A549 (cell line): ENCODE measurements at regions not wholly inside any gene's neighbourhood (a gene's known extent, or its start where the extent isn't known, plus 50 kb on each side); places are given as distances from the start of the nearest gene placed in this dataset.

ENCODE experiments used
- ATAC-seq, 2 experiments: fragments of 200-7000 bp in 1 of 2; fragments of >200 bp in 1 of 2; cut with Nextera tagmentation in 1 of 2; cut with Tn5 transposase in 1 of 2; 3 replicates each; pipeline versions ENCODE4 v1.8.0 to v1.9.1; 2018 to 2020; ENCODE audit warnings: mild to moderate bottlenecking in 1 of 2, moderate library complexity in 1 of 2
- CTCF ChIA-PET: fragments of 300-600 bp; sonication (Branson Sonifier 250); formaldehyde crosslinking; extraction: SDS; loops from one replicate; lab custom pipeline; 2021; ENCODE audit warnings: antibody characterized with exemption, inconsistent platforms; lab: Yijun Ruan, JAX
- POLR2A ChIA-PET: fragments of 350-600 bp; formaldehyde crosslinking; extraction: SDS; loops from one replicate; lab custom pipeline; 2021; ENCODE audit warnings: antibody characterized with exemption, inconsistent platforms; lab: Yijun Ruan, JAX
- DNase-seq, 2 experiments: peaks; one replicate each; pipeline versions ENCODE4 v3.0.0 to v3.0.0-alpha.2; 2011 to 2016; ENCODE audit warnings: low read depth in 1 of 2, low spot score in 1 of 2
- FAIRE-seq: peaks from 2 replicates; lab custom pipeline; 2011; peaks lifted over from hg19 to GRCh38; lab: Jason Lieb, UNC
- H3K27ac ChIP-seq, 2 experiments: fragments of >200 bp; sonication (Bioruptor Twin); formaldehyde crosslinking; 3 replicates each; pipeline ENCODE4 v1.5.1; 2016 to 2017
- H3K4me1 ChIP-seq: fragments of >200 bp; sonication (Bioruptor Twin); formaldehyde crosslinking; 3 replicates; pipeline ENCODE4 v1.6.1; 2016
- H3K4me2 ChIP-seq: fragments of >200 bp; sonication (Bioruptor Twin); formaldehyde crosslinking; 3 replicates; pipeline ENCODE4 v1.6.1; 2016
- H3K4me3 ChIP-seq: fragments of >200 bp; sonication (Bioruptor Twin); formaldehyde crosslinking; 3 replicates; pipeline ENCODE4 v1.5.1; 2016
- H3K9me3 ChIP-seq: fragments of >200 bp; sonication (Bioruptor Twin); formaldehyde crosslinking; 3 replicates; pipeline ENCODE4 v1.6.1; 2016
- BHLHE40 ChIP-seq: IDR thresholded peaks from 2 replicates; pipeline ENCODE4 v1.6.1; 2012; ENCODE audit warnings: low read depth, low read length, inconsistent platforms
- CBX8 ChIP-seq: fragments of 200-600 bp; sonication (generic); IDR thresholded peaks from 2 replicates; pipeline ENCODE4 v1.6.1; 2016
- CEBPB ChIP-seq, 2 experiments: fragments of >200 bp in 1 of 2; sonication (Bioruptor Twin) in 1 of 2; formaldehyde crosslinking in 1 of 2; IDR thresholded peaks; 2 replicates each; pipeline ENCODE4 v1.6.1; 2012 to 2016
- CHD2 ChIP-seq: fragments of 150-350 bp; IDR thresholded peaks from 2 replicates; pipeline ENCODE4 v1.6.1; 2014; ENCODE audit warnings: low read length; ENCODE audit not compliant: partially characterized antibody
- EP300 ChIP-seq, 2 experiments: fragments of >200 bp; sonication (Bioruptor Twin); formaldehyde crosslinking; IDR thresholded peaks; 2 replicates in 1 of 2; 3 replicates in 1 of 2; pipeline ENCODE4 v1.6.1; 2016 to 2017
- FOXS1 ChIP-seq: fragments of 250-450 bp; sonication (Bioruptor Pico); IDR thresholded peaks from 2 replicates; pipeline ENCODE4 v1.5.0; 2020; ENCODE audit warnings: mild to moderate bottlenecking, moderate library complexity
- GATA3 ChIP-seq: IDR thresholded peaks from 2 replicates; pipeline ENCODE4 v1.6.1; 2012; ENCODE audit warnings: borderline replicate concordance
- HOXA7 ChIP-seq: fragments of 250-450 bp; sonication (Bioruptor Pico); IDR thresholded peaks from 2 replicates; pipeline ENCODE4 v1.5.0; 2020; ENCODE audit warnings: mild to moderate bottlenecking, moderate library complexity
- HOXB13 ChIP-seq: fragments of 250-450 bp; sonication (Bioruptor Pico); IDR thresholded peaks from 2 replicates; pipeline ENCODE4 v1.5.0; 2020; ENCODE audit warnings: low read depth, mild to moderate bottlenecking, moderate library complexity
- KDM5A ChIP-seq: fragments of 200-600 bp; sonication (generic); IDR thresholded peaks from 2 replicates; pipeline ENCODE4 v1.6.1; 2016; ENCODE audit warnings: antibody characterized with exemption, mild to moderate bottlenecking
- MAFK ChIP-seq: fragments of 450-650 bp; IDR thresholded peaks from 2 replicates; pipeline ENCODE4 v1.6.1; 2014; ENCODE audit not compliant: partially characterized antibody
- PHF8 ChIP-seq: fragments of 200-600 bp; sonication (generic); IDR thresholded peaks from 2 replicates; pipeline ENCODE4 v1.6.1; 2016; ENCODE audit warnings: low read depth, mild to moderate bottlenecking, antibody characterized with exemption, moderate library complexity, borderline replicate concordance
- POLR2A ChIP-seq: IDR thresholded peaks from 2 replicates; pipeline ENCODE4 v1.6.1; 2012; ENCODE audit warnings: mild to moderate bottlenecking, low read length
- RARB ChIP-seq: fragments of 250-450 bp; sonication (Bioruptor Pico); IDR thresholded peaks from 2 replicates; pipeline ENCODE4 v1.8.0; 2021; ENCODE audit warnings: mild to moderate bottlenecking, moderate library complexity
- RCOR1 ChIP-seq: fragments of 150-350 bp; IDR thresholded peaks from 2 replicates; pipeline ENCODE4 v1.6.1; 2014; ENCODE audit warnings: antibody characterized with exemption, low read length, low read depth
- USF2 ChIP-seq: fragments of 450-650 bp; IDR thresholded peaks from 2 replicates; pipeline ENCODE4 v1.6.1; 2014; ENCODE audit warnings: antibody characterized with exemption
- ZC3H11A ChIP-seq: fragments of 450-650 bp; IDR thresholded peaks from 2 replicates; pipeline ENCODE4 v1.6.1; 2014; ENCODE audit warnings: antibody characterized with exemption, mild to moderate bottlenecking
- ZFP36 ChIP-seq: fragments of 450-650 bp; IDR thresholded peaks from 2 replicates; pipeline ENCODE4 v1.6.1; 2014; ENCODE audit warnings: borderline replicate concordance; ENCODE audit not compliant: partially characterized antibody
- ZSCAN20 ChIP-seq: fragments of 250-450 bp; sonication (Bioruptor Pico); IDR thresholded peaks from 2 replicates; pipeline ENCODE4 v1.8.0; 2022; ENCODE audit warnings: mild to moderate bottlenecking, moderate library complexity
- WGBS: methylation state at CpG from one replicate; pipeline ENCODE4 v1.1.6; 2017; ENCODE audit errors: missing lambda C conversion rate; 5-methylcytosine and 5-hydroxymethylcytosine counted together
- TF ChIP-seq, protein P1 (sequence below): IDR thresholded peaks from 2 replicates; pipeline ENCODE4 v1.6.1; 2012
- TF ChIP-seq, protein P2 (sequence below): fragments of 250-450 bp; sonication (Bioruptor Pico); IDR thresholded peaks from 2 replicates; pipeline ENCODE4 v1.5.0; 2020; ENCODE audit warnings: low read depth, mild to moderate bottlenecking, moderate library complexity
- TF ChIP-seq, protein P3 (sequence below): fragments of >200 bp; sonication (Bioruptor Twin); formaldehyde crosslinking; IDR thresholded peaks from 2 replicates; pipeline ENCODE4 v1.6.1; 2016
- TF ChIP-seq, protein P4 (sequence below): IDR thresholded peaks from 2 replicates; pipeline ENCODE4 v1.6.1; 2012; ENCODE audit warnings: low read depth, borderline replicate concordance

- TF ChIP-seq, protein P1, sequence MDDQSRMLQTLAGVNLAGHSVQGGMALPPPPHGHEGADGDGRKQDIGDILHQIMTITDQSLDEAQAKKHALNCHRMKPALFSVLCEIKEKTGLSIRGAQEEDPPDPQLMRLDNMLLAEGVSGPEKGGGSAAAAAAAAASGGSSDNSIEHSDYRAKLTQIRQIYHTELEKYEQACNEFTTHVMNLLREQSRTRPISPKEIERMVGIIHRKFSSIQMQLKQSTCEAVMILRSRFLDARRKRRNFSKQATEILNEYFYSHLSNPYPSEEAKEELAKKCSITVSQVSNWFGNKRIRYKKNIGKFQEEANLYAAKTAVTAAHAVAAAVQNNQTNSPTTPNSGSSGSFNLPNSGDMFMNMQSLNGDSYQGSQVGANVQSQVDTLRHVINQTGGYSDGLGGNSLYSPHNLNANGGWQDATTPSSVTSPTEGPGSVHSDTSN = no peak
- TF ChIP-seq BHLHE40 = no peak
- TF ChIP-seq CHD2 = no peak
- TF ChIP-seq RARB (CRISPR knock-in tag) = no peak
- TF ChIP-seq, protein P2, sequence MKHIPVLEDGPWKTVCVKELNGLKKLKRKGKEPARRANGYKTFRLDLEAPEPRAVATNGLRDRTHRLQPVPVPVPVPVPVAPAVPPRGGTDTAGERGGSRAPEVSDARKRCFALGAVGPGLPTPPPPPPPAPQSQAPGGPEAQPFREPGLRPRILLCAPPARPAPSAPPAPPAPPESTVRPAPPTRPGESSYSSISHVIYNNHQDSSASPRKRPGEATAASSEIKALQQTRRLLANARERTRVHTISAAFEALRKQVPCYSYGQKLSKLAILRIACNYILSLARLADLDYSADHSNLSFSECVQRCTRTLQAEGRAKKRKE (CRISPR knock-in tag) = no peak
- TF ChIP-seq HOXB13 (CRISPR knock-in tag) = no peak
- TF ChIP-seq, protein P3, sequence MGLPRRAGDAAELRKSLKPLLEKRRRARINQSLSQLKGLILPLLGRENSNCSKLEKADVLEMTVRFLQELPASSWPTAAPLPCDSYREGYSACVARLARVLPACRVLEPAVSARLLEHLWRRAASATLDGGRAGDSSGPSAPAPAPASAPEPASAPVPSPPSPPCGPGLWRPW = no peak
- TF ChIP-seq PHF8 = no peak
- TF ChIP-seq CBX8 = no peak
- no peak for TF ChIP-seq KDM5A
- no peak for TF ChIP-seq POLR2A
- ChIA-PET POLR2A (no interaction called here), CTCF (interaction anchor here (0.8 kb wide), 1 partner anchor 12 kb away, joined by 3 read pairs; no protein-coding TSS in a partner anchor)
- Histone ChIP-seq H3K4me2 (no peak overlapping the region), H3K4me3 (no peak overlapping the region), H3K27ac (peak overlapping the region in 1 of 2 experiments; percentile 34; a peak in 2 of 6 replicates), H3K4me1 (peaks cover 11% of the 10 kb centered on the region), H3K9me3 (no peaks in the 10 kb centered on the region)
- DNase-seq (no peak), ATAC-seq (no peak), FAIRE-seq (no peak)
- WGBS = 96% methylated on average over 9 of the region's 9 CpGs
These were observed 134.3 kb upstream of the BOD1 start for GRCh38 chr5:173750538-173751265.

DNA sequence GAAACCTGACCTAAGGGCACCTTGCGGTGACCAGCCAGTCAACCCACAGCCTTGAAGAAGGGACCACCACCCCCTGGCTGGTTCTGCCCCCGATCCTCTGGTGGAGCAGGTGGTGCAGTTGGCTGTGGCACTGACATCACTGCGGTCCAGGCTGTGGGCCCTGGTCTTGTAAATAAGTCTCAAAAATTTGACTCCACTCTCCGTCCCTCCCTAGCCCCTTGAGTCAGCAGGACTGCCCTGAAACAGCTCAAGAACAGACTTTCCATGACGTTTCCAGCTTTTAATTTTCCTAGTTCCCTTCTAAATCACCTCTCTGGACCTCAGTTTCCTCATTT is 134.8 kb upstream of the BOD1 start:
- no peak for FAIRE-seq
- ATAC-seq = no peak
- Histone ChIP-seq H3K4me3 (no peak overlapping the region), H3K4me2 (no peak overlapping the region), H3K4me1 (peaks cover 6% of the 10 kb centered on the region), H3K27ac (peak overlapping the region in 1 of 2 experiments; percentile 34; a peak in 1 of 6 replicates), H3K9me3 (no peaks in the 10 kb centered on the region)
- ChIA-PET POLR2A (no interaction called here), CTCF (interaction anchor here (0.8 kb wide), 1 partner anchor 13 kb away, joined by 3 read pairs; no protein-coding TSS in a partner anchor)
- TF ChIP-seq, protein P1 = no peak
- no peak for TF ChIP-seq ZC3H11A
- TF ChIP-seq, protein P2 (CRISPR knock-in tag) = no peak
- TF ChIP-seq MAFK = no peak
- no peak for TF ChIP-seq ZSCAN20
- TF ChIP-seq EP300 (IDR thresholded peaks at IDR 0.05) = no peak
- no peak for TF ChIP-seq RCOR1
- no peak for TF ChIP-seq GATA3
- TF ChIP-seq RARB (CRISPR knock-in tag) = no peak
- no peak for TF ChIP-seq BHLHE40
- TF ChIP-seq, protein P3 = no peak
- TF ChIP-seq, protein P4, sequence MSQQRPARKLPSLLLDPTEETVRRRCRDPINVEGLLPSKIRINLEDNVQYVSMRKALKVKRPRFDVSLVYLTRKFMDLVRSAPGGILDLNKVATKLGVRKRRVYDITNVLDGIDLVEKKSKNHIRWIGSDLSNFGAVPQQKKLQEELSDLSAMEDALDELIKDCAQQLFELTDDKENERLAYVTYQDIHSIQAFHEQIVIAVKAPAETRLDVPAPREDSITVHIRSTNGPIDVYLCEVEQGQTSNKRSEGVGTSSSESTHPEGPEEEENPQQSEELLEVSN = no peak
- no peak for TF ChIP-seq CBX8
- TF ChIP-seq CEBPB (IDR thresholded peaks at IDR 0.05) = no peak
- TF ChIP-seq CHD2 = no peak
- no peak for TF ChIP-seq ZFP36
- no peak for TF ChIP-seq USF2
- no peak for TF ChIP-seq HOXA7
- TF ChIP-seq FOXS1 (CRISPR knock-in tag) = no peak
- 71% methylated on average over 4 of the region's 5 CpGs for WGBS
- DNase-seq = no peak
